Stimulated activated CD4-positive, alpha-beta T cell treated with anti-CD3 and anti-CD28 coated beads, Interleukin-12 subunit alpha, Interleukin-12 subunit beta, amount 100 ng/mL, for 48 hours (primary cell): ENCODE measurements at regions not wholly inside any gene's neighbourhood (a gene's known extent, or its start where the extent isn't known, plus 50 kb on each side); places are given as distances from the start of the nearest gene placed in this dataset.
"Not testable (repeated sequence)": the region's sequence is repeated elsewhere in the genome, so short reads cannot be mapped to it uniquely, and the experiment has no call there.

ENCODE experiments used
- DNase-seq, 3 donors: peaks; one replicate each; pipeline ENCODE4 v3.0.0-alpha.2; 2020; ENCODE audit warnings: low read depth in 2 of 3, low spot score in 1 of 3

DNA sequence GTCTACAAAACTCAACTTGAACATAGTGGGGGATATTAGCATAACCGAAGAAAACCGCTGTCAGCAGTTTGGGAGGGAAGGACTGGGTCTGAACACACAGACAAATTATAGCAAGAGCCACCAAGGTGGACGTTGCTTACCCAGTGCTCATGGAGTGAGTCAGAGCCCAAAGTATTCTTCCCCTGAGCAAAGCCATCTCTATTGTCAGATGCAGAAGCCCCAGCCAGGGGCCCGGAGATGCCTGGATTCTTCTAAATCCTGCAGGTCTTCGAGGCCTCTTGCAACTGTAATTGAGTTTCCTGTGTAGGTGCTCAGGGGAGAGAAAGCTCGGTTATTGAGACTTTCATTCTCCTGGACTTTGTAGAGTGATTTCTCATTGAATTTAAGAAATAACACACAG is 384.5 kb downstream of the IRS2 start:
- DNase-seq: no peak

DNA sequence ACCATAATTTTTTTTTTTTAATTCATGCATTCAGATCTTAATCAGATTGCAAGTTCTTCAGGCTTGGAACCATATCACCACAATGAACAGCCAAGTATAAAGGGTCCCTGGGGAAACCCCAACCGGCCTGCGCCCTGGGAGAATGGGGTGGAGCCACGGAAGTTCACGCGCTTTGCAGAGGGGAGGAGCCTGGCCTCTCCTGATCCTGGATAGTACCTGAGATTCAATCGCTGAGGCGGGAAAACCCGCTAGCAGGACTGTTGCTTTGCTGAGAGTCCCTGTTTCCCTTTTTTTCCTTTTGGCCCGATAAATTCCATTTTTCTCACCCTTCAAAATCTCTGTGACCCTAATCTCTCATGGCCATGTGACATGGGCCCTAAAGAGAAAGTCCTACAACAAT is 385.1 kb downstream of the IRS2 start:
- no peak for DNase-seq

DNA sequence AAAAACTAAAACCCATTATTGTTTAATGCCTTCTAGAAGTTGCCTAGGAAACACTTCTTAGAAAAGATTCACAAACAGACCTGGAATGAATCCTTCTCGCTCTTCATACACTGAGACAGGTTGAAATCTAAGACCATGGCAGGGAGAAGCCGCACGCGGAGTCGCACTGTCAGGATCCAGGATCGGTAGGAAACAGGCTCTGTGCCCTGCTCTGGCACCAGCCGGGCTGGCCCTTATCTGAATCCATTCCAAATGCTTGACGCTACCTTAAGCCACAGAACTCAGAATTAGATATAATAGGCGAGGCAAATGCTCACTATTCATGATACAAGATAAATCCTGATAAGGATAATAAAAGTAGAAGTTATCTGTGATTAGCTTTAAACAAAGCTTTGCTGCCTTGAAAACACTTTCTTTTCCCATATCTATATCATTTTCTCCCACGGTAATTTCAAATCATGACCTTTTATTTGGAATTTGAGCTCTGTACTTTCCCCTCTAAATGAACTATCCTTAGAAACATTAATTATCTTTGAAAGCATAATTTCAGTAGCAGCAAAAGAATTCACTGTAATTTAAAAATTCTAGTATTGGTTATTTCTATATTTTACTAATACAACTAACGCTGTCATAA is 385.6 kb downstream of the IRS2 start:
- no peak for DNase-seq

DNA sequence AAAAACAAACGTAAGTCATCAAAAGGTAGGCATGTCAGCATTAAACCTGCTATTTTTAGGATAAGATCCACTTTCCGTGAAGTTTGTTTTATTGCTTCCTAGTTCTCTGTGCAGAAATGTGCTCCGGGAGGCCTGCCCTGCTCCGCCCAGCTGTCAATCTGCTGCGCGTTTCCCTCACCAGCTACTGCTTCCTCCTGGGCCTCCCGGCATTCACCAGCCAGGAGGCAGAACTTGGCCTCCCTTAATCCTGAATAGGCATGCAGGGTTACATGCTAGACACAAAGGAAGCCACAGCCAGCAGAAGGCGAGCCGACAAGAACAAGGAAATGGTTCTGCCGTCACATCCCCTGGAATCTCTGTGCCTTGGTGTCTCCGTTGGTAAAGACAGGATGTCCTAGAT is 386.2 kb downstream of the IRS2 start:
- no peak for DNase-seq

DNA sequence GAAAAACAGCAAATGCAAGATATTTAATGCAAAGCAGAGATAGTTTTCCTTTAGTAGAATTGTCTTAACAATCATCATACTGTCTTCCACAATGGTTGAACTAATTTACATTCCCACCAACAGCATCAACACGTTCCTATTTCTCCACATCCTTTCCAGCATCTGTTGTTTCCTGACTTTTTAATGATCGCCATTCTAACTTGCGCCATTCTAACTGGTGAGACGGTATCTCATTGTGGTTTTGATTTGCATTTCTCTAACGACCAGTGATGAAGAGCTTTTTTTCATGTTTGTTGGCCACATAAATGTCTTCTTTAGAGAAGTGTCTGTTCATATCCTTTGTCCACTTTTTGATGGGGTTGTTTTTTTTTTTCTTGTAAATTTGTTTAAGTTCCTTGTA is 388.3 kb downstream of the IRS2 start:
- DNase-seq: not testable (repeated sequence)

DNA sequence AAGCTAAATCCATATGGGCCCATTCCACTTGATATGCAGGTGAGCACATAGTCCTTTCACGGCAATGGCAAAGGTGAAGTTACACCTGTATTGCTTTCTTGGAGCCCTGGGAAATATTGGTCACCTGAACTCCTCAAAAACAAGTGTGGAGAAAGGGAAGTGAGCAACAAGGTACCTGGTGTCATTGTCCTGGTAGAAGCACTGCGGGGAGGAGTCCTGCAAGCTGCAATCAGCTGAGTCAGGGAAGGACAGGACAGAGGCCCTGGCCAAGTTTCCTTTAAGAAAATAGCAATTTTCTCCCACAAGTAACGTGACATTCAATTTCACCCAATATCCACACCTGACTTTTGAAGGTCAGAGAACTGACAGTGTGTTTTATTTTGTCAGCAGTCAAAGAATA is 389.1 kb downstream of the IRS2 start:
- DNase-seq: no peak

DNA sequence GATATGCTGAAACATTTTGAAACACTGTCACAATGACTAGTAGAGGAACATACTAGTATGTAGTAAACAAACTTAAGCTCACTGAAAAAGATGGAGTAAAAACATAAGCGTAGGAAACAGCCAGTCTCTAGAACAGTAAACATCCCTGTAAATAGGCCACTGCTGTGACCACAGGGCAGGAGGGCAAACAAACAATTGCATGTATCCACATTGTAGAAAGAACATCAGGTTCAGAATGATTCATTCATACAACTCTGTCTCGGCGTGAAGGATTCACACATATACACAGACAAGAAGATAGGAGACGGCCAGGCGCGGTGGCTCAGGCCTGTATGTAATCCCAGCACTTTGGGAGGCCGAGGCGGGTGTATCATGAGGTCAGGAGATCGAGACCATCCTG is 390.1 kb downstream of the IRS2 start:
- no peak for DNase-seq

DNA sequence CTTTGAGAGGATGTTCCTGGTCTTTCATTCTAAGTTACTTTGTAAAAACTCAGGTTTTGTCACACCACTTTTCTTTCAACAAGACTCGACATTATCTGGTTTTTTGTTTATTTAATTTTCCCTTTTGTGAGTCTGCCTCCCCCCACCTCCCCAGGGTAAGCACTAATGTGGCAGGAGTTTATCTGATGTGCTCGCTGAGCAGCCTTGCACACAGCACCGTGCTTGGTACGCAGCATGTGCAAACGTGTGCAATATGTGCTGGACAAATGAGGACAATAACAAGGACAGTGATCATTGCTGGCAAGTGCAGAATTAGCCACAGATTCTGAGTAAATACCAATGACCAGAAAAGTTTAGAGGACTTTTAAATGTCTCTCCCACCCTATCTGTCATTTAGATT is 391.4 kb downstream of the IRS2 start:
- DNase-seq: no peak

DNA sequence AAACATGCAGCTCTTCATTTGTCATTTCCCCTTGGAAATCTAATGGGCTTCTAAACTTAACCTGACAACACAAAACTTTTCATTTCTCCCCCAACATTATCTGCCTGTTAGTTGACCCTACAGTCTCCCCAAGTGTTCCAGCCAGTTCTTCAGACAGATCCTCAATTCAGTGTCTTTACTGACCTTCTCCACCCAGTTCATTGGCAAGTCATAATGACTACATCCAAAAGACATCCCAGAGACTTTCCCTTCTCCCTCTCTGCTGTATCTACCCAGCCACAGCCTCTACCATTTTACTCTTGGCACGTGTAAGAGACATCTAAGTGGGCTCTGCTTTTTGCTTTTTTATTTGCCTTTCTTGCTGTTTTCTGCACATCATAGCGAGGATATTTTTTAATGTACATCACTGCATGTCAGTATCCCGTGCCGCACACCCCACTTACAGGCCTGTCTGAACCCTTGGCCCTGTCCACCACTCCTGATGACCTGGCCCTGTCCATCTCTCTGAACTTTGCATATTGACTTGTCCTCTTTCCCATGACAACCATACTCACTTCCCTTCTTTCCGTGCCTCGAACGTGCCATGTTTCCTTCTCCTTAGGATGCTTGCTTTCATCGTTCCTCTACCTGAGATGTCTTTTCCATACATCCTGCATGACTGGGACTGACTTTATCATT is 391.9 kb downstream of the IRS2 start:
- no peak for DNase-seq

DNA sequence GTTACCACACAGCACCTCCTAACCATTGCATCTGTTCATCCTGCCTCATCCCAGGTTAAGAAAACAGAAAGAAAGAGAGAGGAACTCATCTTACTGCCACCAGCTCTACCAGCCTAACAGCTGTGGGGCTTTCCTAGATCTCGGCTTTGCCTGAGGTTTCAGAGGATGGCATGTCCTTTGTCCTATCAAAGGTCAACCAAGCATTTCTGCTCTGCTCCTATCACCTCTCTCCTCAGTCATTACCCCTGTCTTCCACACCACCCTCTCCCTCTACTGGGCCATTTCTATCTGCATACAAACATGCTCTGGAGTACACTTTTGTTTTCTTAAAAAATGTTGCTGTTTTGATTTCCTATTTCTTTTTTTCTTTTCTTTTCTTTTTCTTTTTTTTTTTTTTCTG is 393.3 kb downstream of the IRS2 start:
- DNase-seq: no peak

DNA sequence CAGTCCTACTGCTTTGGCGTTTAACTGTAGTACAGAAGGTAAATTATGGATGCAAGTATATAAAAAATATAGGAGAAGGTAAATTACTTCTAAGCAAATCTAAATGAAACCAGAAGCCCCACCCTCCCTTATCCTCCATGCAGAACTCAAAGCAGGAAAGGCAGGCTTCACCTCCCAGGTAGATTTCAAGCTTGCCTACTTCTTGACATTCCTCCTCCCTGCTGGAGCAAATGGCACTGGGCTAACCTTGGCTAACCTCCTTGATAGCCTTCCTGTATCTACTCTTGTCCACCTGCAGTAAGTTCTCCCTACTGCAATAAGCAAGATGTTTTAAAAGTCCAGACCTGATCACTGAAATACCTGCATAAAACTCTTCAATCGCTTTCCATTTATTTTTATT is 396.0 kb downstream of the IRS2 start:
- DNase-seq: no peak

DNA sequence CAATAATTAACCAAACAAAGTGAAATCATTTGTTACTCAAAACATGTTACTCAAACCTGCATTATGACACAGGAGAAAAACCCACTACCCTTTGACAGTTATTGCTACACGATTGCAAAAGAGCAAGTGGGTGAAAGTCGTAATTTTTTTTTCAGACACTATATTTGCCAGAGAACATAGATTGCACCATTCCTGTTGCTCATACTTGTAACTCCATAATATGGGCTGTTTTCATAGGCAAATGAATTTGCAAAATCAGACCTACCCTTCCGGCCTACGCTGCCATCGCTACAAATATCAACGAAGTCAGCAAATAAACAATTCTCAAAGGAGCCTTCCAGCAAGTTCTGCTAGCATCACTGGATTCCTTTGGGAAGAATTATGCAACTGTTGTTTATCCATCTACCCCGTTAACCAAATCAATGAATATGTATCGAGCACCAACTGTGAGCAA is 396.5 kb downstream of the IRS2 start:
- DNase-seq: no peak

DNA sequence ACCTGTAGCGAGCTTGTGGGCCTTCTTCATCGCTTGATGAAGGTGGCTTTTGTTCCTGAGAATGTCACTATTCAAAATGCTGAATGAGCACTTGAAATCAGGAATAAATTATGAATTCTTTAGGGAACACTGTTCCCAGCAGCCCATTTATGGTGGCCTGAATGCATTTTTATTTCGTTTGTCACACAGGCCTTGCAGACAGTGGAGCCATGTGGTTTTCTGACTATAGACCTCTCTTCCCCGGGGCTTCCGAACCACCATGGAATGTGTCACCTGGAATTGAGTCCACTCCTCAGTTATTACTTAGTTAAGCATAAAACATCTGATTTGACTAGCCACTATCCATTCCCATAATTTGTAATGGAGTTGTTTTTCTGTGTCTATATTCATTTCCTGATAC is 396.9 kb downstream of the IRS2 start:
- no peak for DNase-seq

DNA sequence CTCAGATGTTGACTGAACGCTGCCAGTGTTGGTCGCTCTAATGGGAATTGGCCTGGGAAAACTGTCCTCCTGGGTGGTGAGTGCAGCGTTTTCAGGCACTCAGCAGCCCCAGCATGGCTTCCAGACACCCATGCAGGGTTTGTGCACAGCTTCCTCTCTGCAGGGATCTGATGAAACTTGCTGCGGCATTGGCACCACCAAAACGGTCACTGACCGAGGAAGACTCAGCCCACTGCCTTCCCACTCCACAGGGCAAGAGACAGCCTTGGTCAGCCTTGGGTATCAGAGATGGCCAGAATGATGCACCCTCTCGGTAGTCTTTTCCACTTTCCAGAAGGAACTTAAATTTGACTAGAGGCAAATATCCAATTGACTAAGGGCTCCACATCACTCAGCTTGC is 398.9 kb downstream of the IRS2 start:
- no peak for DNase-seq

DNA sequence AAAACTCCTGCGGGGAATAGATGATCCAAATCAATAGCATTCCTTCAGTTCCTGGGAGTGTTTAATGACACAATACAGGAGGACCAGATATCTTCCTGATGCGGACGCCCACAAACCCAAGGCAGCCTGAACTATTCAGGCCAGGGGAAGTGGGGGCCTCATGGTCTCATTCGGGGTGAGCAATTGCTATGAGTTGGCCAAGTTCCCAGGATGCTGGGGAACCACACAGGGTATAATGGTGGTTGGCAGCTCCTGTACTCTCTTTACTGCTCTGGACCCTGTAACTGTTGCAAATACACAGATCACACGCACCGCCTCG is 401.2 kb downstream of the IRS2 start:
- DNase-seq: no peak

DNA sequence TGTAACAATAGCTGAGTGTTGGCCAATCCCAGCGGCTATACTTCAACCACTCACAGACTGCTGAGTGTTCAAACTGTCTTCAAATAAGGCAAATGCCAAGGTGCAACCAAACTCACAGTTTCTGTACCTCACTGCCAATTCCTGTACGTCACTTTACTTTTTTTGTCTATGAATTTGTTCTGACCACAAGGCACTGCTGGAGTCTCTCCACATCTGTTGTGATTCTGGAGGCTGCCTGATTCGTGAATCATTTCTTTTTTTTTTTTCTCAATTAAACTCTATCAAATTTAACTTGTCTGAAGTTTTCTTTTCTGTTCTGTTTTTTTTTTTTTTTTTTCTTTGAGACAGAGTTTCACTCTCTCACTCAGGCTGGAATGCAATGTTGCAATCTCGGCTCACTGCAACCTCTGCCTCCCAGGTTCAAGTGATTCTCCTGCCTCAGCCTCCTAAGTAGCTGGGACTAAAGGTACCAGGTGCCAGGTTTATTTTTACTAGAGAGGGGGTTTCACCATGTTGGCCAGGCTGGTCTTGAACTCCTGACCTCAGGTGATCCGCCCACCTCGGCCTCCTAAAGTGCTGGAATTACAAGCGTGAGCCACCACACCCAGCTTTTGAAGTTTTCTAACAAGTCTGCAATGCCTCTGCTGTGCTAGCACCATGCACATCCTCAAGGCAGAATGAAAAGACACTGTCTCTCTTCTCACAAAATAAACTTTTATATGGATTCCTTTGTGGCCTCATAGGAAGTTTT is 401.7 kb downstream of the IRS2 start:
- no peak for DNase-seq

DNA sequence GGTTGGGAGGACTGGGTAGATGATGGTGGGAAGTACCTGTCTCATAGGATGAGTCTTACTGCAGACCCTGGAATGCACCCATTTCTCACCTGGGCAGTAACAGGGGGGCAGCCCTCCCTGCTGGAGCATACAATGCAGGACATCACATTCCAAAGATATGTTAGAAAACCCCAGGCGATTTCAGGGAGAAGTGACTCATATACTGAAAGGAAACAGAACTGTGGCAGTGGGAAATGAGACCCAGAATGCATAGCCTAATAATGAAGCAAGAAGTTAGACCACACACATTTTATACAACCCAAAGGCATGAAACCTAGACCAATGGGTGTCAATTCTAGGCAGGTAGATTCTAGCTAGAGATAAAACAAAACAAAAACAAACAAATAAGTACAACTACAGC is 402.7 kb downstream of the IRS2 start:
- DNase-seq: no peak

DNA sequence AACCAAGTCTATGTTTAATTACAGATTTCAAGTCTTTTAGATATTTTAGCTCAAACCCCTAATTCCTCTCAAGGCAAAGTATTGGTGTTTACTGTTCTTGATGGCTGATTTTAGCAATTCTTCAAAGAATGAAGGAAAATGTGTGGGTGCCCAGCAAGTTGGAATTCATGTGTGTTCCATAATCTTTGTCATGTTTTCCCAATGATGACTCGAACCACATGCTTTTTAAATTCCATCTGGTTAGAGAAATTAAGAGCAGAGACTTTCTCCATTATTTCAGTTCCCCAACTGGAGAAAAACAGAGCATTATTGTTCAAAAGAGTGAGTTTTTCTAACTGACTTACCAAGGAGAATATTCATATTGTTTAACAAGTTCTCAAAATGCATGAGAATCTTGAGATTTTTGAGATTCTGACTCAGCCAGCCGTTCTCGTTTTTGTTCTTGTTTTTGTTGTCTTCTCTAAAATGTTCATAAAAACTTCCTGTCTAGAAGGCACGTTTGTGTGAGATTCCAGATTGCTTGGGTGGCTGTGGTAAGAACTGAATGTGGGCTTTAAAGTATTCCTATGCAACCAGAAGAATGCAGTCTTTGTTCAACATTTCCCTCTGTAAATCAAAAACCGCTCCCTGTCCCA is 404.7 kb downstream of the IRS2 start:
- DNase-seq: no peak

DNA sequence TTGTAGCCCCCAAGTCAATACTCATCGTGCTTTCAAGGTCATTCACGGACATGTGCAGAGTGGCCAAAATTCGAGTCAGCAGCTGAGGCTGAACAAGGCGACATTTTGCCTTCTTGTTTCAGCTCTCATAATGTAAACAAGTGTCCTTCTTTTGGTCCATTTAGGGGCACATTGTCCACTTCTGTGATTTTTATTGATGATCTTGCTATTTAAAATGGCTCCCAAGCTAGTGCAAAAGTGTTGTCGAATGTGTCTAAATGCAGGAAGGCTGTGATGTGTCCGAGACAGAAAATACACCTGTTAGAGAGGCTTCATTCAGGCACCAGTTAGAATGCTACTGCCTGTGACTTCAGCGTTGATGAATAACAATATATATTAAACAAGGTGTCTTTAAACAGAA is 405.9 kb downstream of the IRS2 start:
- no peak for DNase-seq

DNA sequence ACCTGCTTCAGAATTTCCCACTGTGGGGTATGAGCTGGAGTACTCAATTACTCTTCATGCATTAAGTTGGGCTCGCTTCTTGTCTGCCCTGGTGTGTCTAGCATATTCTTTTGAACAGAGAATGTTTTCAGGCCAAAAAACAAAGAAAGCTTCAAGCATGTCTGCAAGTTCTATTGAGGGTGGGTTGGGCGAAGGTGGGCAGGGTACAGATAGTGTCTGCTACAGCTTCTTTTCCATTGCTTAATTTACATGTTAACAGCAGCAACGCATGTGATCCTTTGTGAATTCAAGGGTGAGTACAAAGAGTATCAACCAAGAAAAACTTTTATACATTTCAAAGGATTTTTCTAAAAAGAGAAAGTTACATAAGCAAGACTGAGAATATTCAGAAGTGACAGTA is 406.5 kb downstream of the IRS2 start:
- DNase-seq: no peak

DNA sequence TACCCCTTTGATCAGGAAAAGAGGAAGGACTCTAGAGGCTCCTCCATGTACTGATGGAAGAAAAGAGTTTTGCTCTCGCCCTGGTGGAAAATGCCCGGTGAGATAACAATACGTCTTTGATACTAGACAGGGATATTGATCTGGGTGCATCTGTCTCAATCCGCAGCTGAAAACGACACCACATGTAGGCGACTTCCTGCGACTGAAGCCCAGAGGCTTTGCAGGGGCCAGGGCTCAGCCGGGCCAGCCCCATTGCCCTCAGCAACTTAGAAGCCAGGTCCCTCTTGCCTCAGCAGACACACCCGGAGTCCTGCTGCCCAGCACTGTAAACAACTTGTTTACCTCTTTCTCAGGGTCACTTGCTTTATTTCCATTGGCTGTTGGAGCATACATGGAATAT is 409.4 kb downstream of the IRS2 start:
- no peak for DNase-seq

DNA sequence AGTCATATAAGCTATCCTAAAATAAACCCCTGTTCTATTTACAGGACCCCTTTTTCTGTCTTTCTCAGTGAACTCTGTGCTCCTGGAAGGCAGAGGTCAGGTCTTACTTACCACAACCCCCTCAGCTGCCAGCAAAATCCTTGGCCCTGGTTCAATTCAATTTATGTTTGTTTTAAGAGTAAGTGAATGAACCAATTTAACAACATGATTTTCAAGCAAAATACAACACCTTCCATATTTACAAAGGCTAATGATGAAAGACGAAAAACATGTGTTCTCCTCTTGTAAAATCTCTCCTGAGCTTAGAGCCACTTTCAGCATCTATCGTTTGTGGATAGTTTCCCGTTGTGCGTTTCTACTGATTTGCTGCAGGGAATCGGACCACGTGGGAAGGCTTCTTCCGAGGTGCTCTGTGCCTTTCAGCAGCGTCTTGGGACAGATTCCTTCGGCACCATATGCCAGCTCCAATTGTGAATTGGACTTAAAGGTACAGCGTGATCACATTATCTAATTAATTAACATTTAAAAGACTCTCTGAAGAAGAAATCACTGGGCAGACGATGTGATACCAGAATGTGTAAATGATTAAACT is 411.7 kb downstream of the IRS2 start:
- no peak for DNase-seq
